NCI-H526 treated with DMSO at 0.1 percent for 48 hours (cell line): ENCODE measurements at regions not wholly inside any gene's neighbourhood (a gene's known extent, or its start where the extent isn't known, plus 50 kb on each side); places are given as distances from the start of the nearest gene placed in this dataset.

ENCODE experiments used
- DNase-seq: peaks from one replicate; lab custom pipeline; 2025; lab: John Stamatoyannopoulos, UW

DNA sequence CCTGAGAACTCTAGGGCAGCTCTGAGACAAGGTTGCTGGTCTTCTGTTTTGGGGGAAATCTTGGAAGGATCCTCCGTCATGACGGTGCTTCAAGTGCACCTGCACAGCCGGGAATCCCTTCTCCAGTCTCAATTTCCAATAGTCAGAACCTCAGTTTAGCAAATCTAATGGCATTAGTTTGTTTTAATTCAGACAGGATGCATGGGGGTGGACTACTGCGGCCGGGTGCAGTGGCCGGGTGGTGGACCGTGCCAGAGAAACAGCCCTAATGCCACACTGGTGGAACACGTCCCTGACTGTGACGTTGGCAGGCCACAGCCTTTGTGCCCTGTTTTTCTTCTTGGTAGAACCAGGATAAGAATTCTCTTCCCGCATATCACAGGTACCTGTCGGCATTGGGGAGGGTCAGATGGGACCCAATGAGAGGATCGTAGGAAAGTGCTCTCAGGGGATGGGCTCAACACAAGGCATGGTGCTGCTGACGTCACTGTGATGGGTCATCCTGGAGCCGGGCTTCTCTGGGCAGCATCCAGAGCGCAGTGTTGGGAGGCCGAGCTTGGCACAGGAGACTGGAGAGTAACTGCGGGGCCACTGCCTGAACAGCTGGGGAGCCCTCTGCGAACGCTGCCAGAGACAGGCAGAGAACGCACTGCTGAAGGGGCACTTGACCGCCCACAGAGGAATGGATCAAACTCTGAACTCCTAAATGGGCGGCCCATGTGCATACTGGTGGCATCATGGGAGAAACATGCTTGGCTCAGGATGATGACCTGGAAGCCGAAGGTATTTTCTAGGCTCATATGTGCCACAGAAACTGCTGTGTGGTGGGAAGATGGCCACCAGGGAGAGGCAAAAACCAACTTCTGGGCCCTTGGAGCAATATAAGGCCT lies 313.8 kb upstream of the SHH start:
- DNase-seq, result no peak

DNA sequence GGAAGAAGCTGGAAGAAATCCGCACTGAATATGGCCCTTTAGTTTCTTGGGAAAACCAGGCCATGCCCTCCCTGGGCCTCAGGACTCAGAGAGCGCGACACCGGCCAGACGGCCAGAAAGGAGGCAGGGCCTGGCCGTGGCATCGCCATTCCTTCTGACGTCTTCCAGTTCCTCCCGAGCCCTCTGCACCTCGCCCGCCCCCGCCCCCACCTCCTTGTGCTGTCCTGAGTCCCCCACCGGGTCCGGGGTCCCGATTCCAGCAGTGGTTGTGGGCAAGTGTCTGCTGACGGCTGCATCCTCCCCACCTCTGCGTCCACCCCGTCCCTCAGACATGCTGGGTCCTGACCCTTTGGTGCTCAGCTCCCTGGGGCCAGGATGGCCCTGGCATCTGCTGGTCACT lies 312.1 kb upstream of the SHH start:
- no peak for DNase-seq

DNA sequence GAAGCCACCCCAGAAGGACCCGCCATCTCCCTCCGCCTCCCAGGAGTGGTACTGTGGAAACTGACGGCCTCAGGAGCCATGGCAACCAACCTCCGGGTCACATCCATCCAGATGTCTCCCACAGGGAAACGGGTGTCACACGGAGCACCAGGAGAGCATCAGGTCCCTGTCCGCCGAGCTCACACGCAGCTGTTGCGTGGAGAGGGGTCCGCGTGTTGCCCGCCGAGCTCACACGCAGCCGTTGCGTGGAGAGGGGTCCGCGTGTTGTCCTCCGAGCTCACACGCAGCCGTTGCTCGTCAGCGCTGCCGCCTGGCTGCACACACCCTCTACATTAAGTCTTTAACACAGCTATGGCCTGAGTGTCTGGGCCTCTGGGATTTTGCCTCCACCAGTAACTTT lies 311.1 kb upstream of the SHH start:
- no peak for DNase-seq

DNA sequence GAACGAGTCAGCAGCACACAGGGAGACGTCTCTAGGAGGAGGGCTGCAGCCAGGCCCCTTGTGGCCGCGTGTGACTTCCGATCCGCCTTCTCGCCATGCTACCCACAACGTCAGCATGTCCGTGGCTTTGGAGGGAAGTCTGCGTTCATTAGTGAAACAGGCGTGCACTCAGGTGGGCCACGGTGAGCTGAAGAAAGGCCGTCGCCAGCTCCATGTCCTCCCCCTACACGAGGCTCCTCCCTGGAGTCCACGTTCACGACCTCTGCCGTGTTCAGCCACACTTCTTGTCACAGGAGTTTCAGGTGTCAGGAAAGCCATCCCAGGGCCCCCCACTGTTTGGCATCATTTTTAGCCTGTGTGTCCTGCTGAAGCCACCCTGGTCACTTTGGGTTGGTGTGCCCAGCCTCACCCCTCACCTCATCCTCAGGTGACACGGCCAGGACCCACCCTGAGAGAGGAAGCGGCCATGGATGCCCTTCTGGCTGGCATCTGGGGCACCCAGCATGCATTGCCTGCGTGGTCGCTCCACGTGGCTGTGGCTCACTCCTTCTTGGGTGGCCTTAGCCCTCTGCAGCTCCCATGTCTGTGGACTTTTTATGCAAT lies 310.6 kb upstream of the SHH start:
- DNase-seq, result no peak

DNA sequence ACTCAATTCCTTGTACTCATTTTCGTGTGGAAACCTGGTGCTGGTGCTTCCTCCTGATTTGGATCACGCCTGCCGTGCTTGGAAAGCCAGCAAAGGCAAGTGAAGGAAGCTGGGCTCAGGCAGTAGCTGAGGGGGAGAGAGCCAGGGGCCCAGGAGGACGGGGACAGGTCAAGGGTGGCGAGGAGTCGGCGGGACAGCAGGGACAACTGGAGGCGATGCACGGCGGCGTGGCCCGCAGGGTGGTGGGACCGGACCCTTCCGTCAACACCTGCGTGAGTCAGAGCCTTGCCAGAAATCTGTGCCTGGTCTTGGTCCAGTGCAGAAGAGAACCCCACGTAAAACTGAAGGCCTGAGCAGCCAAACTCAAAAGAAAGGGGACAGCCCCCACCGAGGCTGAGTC lies 309.7 kb upstream of the SHH start:
- no peak for DNase-seq

DNA sequence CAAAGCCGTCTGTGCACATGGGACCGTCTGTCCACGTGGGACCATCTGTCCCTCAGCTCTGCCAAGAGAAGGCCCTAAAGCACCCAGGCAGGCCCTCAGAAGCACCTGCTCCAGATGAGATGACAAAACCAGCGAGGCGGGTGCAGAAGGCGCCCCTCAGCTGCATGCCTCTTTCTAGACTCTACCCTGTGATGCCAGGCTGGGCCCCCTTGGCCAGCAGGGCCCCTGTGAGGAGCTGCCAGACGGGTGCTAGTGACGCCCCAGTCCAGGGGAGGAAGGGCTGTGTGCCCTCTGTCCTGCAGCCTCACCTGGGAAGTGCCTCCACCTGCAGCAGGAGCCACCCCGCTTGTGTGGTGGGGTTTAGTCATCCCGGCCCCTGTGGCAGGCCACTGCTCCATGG lies 309.2 kb upstream of the SHH start:
- DNase-seq, result no peak

DNA sequence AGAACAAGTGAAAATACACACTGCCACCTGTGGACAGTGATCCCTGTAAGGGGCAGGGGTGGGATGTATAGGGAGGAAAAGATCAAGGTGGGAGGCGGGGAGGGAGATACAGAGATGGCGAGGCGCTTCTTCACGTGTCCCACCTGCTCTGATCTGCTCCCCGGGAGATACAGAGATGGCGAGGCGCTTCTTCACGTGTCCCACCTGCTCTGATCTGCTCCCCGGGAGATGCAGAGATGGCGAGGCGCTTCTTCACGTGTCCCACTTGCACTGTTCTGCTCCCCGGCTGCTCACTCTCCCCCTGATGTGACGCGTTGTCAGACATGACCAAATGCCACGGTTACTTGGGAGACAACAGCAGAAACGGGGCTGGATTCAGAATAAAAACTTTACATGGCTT lies 308.3 kb upstream of the SHH start:
- no peak for DNase-seq

DNA sequence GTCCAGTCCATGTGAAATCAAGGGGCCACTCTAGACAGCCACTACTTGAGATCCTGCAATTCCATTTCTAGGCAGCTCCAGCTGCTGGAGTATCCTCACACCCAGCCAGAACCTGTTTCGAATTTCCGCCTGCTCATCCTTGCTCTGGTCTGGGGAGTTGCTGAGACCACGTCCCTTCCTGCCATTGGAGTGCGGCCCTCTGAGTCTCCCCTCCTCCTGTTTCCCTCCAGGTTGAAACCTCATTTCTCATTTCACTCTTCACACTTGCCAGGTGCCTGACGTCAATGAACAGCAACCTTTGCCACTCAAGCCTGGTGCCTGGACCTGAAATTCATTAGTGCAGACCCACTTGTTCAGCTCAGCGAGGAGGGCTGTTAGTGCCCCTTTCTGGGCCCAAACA lies 307.5 kb upstream of the SHH start:
- DNase-seq, result no peak

DNA sequence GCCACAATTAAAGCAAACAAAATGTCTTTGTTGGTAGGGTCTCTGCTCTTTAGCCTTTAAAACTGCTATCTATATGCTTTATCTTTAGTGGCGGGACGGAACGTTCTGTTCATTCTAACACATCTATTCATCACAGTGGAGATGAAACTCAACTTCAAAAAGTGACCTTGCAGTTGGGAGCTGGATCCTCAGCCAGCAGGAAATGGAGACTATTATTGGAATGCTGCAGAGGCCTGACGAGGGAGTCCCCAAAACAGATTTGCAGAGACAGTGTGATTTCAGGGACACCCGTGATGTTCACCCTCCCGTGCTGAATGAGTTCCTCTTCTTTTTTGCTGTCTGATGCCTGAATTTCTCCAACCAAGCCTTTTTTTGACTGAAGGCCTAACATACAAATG lies 306.0 kb upstream of the SHH start:
- no peak for DNase-seq

DNA sequence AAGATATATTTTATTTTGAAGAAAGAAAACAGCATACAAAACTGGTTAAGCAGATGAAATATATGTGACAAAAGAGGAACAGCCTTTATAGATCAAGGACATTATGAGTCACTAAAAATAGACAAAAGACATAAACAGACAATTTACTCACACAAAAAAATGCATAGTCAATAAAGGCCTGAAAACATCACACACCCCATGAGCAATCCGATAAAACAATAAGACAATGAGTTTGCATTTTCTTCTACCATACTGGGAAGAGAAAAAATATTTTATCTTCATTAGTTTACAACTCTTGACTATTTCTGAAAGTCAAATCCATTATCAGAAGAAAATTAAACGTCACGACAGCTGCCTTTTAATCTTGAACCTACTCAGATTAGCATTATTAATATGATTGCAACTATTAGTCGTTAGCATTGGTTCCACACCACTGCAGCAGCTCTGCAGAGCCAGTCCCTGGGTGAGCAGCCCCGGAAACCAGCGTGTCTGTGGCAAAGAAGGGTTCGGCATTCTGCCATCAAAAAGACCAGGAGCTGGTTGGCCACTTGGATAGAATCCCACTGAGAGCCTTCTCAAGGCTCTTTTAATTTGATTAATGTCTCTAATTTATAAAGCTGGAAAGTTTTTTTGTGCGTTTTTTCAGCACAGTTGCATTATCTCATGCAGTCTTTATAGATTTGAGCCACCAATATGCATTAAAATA lies 305.4 kb upstream of the SHH start:
- DNase-seq, result no peak

DNA sequence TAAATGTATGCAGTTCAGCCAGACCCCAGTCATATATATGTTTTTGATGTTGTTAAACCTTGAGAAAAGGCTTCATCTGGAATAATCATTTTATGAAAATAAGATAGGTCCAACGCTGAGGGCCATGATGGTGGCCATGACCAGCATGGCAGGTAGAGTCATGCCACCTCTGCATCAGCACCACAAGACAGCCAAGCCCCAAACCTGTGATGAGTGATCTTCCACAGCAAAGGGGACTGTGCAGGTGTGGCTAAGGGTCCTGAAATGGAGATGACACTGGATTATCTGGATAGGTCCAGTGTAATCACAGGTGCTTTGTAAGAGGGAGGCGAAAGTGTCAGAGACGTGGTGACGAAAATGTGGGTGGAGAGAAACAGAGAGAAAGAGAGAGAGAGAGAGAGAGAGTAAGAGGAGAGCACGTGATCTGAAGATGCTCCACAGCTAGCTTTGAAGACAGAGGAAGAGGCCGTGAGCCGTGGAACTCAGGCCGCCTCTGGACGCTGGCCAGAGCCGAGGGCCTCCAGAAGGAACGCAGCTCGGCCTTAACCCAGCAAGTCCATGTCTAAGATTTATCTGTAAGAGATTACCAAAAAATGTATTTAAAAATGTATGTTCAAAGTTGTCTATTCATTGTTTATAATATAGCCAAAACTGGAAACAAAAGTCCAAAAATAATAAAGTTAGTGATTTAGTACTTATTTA lies 304.4 kb upstream of the SHH start:
- DNase-seq, result no peak

DNA sequence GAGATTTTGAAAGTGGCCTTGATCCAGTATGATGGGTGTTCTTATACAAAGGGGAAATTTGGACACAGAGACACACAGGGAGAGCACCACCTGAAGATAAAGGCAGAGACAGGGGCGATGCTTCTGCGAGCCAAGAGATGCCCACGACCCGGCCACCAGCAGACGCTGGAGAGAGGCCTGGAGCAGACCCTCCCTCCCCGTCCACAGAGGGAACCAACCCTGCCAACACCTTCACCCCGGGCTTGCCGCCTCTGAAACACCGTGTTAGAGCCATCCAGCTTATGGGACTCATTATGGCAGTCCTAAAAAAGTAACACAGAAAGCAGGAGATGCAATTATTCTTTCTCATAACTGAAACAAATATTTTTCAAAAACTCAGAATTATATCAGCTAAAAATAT lies 303.3 kb upstream of the SHH start:
- no peak for DNase-seq

DNA sequence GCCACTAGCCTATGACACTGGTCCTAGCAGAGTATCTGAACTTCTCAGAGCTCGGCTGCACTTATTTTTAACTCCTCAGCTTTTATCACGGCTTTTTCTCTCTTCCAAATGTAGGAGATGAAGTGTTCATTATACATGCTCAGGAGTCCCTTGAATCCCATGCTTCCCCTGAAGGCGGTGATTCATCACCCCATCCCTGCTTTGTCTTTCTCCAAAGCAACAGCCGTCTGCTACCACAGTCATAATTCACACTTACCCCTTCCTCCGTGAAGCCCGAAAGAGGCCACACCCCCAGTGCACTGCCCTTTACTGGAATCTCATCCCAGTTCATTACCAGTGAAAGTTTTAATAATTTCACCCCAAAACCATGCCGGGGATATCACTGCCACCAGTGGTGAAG lies 301.5 kb upstream of the SHH start:
- DNase-seq, result no peak

DNA sequence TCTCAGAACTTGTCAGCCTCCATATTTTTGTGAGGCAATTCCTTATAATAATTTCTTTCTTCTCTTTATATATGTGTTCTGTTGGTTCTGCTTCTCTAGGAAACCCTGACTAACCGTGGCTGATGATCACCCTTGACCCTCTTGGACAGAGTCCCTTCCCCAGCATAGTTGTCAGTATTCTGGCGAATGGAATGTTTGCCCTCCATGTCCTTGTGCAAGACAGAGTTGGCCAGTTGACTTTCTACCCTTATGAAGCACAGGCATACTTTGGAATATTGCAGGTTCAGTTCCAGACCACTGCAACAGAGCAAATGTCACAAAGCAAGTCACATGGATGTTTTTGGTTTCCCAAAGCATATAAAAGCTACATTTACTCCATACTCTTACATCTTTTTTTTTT lies 297.7 kb upstream of the SHH start:
- no peak for DNase-seq

DNA sequence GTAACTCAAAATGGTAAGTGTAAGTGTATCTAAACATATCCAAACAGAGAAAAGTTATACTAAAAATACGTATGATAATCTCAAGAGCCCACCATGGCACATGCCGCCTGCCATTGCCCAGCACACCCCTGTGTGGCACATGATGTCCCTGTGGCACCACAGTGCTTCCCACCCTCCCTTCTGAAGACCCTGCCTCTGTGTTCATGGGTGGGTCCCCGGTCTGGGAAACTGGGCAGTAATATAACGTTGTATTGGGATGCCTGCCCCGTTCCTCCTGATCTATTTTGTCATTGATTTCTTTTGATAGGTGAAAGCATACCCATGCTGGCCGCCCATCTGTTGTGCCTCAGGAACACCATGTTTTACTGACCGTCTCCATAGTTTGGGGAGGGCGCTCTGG lies 296.8 kb upstream of the SHH start:
- DNase-seq, result no peak

DNA sequence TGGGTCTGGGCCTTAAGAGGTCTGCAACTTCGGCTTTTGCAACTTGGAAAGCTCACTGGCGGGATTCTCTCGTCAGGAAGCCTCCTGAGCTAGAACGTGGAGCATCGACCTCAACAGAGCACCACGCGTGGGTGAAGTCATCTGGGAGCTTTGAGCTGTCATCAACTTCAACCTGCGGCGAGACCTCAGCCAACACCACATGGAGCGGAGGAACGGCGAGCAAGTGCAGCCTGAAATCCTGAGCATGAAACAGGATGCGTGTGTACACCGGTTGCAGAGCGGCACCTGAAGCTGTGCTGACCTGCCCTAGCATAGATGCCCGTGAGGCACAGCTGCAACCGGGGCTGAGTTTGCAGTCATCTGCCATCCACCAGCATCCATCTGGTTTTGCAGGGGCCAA lies 295.7 kb upstream of the SHH start:
- DNase-seq, result no peak

DNA sequence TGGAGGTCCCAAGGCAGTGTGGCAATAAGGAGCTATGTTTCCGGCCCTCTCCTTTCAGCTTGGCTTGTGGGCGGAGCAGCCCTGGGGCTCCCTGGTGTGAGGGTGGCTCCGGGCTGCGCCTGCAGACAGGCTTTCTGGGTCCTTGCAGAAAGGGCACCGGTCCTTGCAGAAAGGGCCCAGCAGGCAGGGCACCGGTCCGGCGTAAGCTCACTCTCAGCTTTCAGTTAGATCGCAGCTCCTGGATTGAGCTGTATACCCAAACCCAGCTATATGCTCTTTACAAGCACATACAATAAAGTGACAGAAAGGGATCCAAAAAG lies 293.8 kb upstream of the SHH start:
- no peak for DNase-seq

DNA sequence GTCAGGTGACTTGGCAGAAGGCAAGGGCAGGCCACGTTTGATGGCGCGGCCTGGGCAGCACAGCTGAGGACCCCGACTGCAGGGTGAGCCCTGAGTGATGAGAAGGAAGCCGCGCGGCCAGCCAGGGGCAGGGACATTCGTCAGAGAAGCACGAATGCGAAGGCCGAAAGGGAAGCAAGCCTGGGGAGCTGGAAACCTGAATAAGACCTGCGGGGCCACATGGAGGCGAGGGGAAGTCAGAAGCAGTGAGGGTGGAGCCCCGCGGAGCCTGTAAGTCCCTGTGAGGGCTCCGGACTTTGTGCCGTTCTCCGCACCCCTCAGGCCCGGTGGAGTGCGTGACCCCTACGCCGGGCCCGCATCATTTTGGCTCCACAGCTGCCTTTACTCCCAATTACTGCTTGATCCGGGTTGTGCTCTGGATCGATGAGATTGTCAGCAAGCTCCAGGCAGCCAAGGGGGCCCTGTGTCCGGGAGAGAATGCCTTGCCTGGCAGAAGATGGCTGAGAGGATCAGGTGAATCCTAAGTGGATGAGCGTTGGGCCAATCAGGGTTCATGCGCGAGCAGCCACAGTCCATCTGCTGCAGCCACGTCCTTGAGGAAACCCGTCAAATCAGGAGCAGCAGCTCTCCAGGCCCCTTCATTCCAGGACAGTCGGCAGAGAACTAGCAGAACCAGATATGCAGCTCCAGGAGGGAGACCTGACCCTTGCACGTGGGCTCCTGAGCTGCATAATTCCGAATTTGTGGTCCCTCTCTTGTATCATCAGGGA lies 293.3 kb upstream of the SHH start:
- no peak for DNase-seq

DNA sequence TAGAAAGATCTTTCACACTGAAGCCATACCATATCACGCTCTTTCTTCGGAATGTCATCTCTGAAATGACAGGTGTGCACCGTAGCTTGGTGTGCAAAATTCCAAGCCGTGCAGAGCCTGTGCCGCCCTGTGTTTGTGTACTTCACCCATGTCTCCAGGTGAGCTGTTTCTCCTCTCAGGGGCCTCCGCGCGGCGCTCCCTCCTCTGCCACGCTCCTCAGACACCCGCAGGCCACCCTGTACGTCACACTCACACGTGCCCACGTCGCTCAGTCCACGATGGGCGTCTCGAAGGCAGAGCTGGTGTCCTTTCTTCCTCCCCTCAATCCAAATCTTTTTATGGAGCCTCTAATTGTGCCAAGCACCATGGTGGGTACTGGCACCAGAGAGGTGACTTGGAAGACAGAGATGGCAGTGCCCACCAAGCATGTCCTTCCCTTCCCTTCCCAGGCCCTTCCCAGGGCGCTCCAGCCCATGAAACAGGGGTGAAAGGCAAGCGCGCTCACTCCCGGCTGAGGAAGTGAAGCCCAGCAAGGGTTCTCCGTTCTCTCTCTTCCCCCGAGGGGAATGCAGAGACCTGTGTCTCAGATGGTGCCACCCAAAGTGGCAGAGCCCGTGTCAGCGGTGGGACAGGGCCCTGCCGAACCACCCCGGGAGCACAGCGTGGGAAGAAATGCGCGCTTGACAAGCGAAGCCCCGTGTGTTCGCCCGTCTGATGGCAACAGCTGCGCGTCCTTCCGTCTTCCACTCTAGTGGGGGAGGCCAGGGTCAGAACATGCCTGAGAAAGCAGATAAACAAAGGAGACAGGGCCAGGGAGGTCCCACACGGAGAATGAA lies 292.5 kb upstream of the SHH start:
- DNase-seq, result no peak

DNA sequence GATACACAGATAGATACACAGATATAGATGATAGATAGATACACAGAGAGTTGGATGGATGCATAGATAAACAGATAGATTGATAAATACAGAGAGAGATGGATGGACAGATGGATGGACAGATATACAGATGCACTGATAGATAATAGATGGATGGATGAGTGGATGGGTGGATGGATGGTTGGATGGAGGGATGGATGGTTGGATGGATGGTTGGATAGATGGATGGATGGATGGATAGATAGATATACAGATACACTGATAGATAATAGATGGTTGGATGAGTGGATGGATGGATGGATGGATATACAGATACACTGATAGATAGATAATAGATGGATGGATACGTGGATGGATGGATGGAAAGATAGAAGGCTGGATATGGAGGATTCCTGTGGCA lies 290.0 kb upstream of the SHH start:
- DNase-seq, result no peak

DNA sequence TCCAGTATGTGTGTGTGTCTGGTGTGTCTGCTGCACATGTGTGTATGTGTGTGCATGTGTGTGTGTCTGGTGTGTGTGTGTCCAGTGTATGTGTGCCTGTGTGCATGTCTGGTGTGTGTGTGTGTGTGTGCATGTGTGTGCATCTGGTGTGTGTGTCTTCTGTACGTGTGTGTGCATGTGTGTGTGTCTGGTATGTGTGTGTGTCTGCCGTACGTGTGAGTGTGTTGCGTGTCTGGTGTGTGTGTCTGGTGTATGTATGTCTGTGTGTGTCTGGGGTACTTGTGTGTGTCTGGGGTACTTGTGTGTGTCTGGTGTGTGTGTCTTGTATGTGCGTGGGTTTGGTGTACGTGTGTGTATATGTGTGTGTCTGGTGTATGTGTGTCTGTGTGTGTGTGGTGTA lies 289.1 kb upstream of the SHH start:
- DNase-seq, result no peak
